OCI-LY3 (cell line): ENCODE measurements at regions not wholly inside any gene's neighbourhood (a gene's known extent, or its start where the extent isn't known, plus 50 kb on each side); places are given as distances from the start of the nearest gene placed in this dataset.
"Not testable (repeated sequence)": the region's sequence is repeated elsewhere in the genome, so short reads cannot be mapped to it uniquely, and the experiment has no call there.

Experiments used
- H2AFZ ChIP-seq: fragments of 200-600, 300-600 bp; shearing (Covaris generic); 2 replicates; pipeline ENCODE4 v1.6.0; 2014; ENCODE audit warnings: antibody characterized with exemption, low read depth, low read length
- H3K27ac ChIP-seq: fragments of 200-600, 300-600 bp; sonication (generic); 2 replicates; pipeline ENCODE4 v1.5.1; 2014; ENCODE audit warnings: mild to moderate bottlenecking, low read length, moderate library complexity, mixed read lengths
- H3K27me3 ChIP-seq: fragments of 200-600, 300-600 bp; sonication (generic); 2 replicates; pipeline ENCODE4 v1.6.1; 2014; ENCODE audit warnings: low read depth, low read length, mixed read lengths
- H3K36me3 ChIP-seq: fragments of 200-600, 300-600 bp; sonication (generic); replicated peaks from 2 replicates; pipeline ENCODE3; 2014; ENCODE audit warnings: low read depth, low read length, mixed read lengths
- H3K4me1 ChIP-seq: fragments of 300-600, 200-600 bp; sonication (generic); 2 replicates; pipeline ENCODE4 v1.6.1; 2014; ENCODE audit warnings: low read length, mixed read lengths
- H3K4me2 ChIP-seq: fragments of 200-600, 300-600 bp; sonication (generic); 2 replicates; pipeline ENCODE4 v1.6.1; 2014; ENCODE audit warnings: low read length, mixed read lengths
- H3K4me3 ChIP-seq: fragments of 300-600, 200-600 bp; sonication (generic); 2 replicates; pipeline ENCODE4 v1.5.1; 2014; ENCODE audit warnings: antibody characterized with exemption, mild to moderate bottlenecking, low read length, moderate library complexity
- H3K79me2 ChIP-seq: fragments of 300-600, 200-600 bp; shearing (Covaris generic); 2 replicates; pipeline ENCODE4 v1.6.1; 2014; ENCODE audit warnings: mild to moderate bottlenecking, low read length, mixed read lengths
- H3K9ac ChIP-seq: fragments of 300-600, 200-600 bp; shearing (Covaris generic); 2 replicates; pipeline ENCODE4 v1.6.0; 2014; ENCODE audit warnings: mild to moderate bottlenecking, low read length, moderate library complexity
- H3K9me3 ChIP-seq: fragments of 200-600, 300-600 bp; shearing (Covaris generic); 2 replicates; pipeline ENCODE4 v1.6.1; 2014; ENCODE audit warnings: low read length, mixed read lengths; ENCODE audit not compliant: insufficient read depth
- H4K20me1 ChIP-seq: fragments of 200-600, 300-600 bp; sonication (generic); 2 replicates; pipeline ENCODE4 v1.6.1; 2016; ENCODE audit warnings: low read length, mixed read lengths; ENCODE audit not compliant: insufficient read depth
- EZH2phosphoT487 ChIP-seq: fragments of 200-600 bp; shearing (Covaris generic); IDR thresholded peaks from 2 replicates; pipeline ENCODE4 v1.6.1; 2018; ENCODE audit warnings: antibody characterized with exemption, mixed run types, low read depth
- TF ChIP-seq, protein P1 (sequence below): fragments of 200-600, 300-600 bp; sonication (generic); IDR thresholded peaks from 2 replicates; pipeline ENCODE4 v1.5.1; 2014; ENCODE audit warnings: antibody characterized with exemption, low read length, low read depth

- Histone ChIP-seq H3K27me3 (no peaks in the 10 kb centered on the region), H3K36me3 (no peaks in the 10 kb centered on the region), H3K27ac (no peak overlapping the region), H4K20me1 (no peaks in the 10 kb centered on the region), H3K4me1 (no peaks in the 10 kb centered on the region), H3K4me3 (no peak overlapping the region), H2AFZ (no peak overlapping the region), H3K9ac (no peak overlapping the region), H3K4me2 (no peak overlapping the region), H3K79me2 (no peaks in the 10 kb centered on the region), H3K9me3 (peaks cover 2% of the 10 kb centered on the region; the same call in 1 of the 2 replicates)
- TF ChIP-seq EZH2phosphoT487, result no peak
- TF ChIP-seq, protein P1, sequence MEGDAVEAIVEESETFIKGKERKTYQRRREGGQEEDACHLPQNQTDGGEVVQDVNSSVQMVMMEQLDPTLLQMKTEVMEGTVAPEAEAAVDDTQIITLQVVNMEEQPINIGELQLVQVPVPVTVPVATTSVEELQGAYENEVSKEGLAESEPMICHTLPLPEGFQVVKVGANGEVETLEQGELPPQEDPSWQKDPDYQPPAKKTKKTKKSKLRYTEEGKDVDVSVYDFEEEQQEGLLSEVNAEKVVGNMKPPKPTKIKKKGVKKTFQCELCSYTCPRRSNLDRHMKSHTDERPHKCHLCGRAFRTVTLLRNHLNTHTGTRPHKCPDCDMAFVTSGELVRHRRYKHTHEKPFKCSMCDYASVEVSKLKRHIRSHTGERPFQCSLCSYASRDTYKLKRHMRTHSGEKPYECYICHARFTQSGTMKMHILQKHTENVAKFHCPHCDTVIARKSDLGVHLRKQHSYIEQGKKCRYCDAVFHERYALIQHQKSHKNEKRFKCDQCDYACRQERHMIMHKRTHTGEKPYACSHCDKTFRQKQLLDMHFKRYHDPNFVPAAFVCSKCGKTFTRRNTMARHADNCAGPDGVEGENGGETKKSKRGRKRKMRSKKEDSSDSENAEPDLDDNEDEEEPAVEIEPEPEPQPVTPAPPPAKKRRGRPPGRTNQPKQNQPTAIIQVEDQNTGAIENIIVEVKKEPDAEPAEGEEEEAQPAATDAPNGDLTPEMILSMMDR, result no peak
Measured at GRCh38 chr3:61387817-61388216, 136.6 kb upstream of the FHIT start.

- not testable (repeated sequence) for H3K4me2 ChIP-seq, H3K9me3 ChIP-seq, H3K4me3 ChIP-seq, H2AFZ ChIP-seq, H4K20me1 ChIP-seq, H3K4me1 ChIP-seq, H3K79me2 ChIP-seq, H3K36me3 ChIP-seq, H3K9ac ChIP-seq, H3K27ac ChIP-seq, H3K27me3 ChIP-seq
Measured at GRCh38 chr3:61393480-61393947, 142.3 kb upstream of the FHIT start.

GRCh38 chr3:61401359-61401758, 150.1 kb upstream of the FHIT start:
- TF ChIP-seq, protein P1, result no peak
- TF ChIP-seq EZH2phosphoT487, result no peak

GRCh38 chr3:61407397-61407796, 154.0 kb upstream of the PTPRG start:
- H3K4me2 ChIP-seq, result no peak overlapping the region
- no peaks in the 10 kb centered on the region for H3K36me3 ChIP-seq
- H3K27me3 ChIP-seq, result no peaks in the 10 kb centered on the region
- no peaks in the 10 kb centered on the region for H4K20me1 ChIP-seq
- no peak overlapping the region for H3K27ac ChIP-seq
- no peaks in the 10 kb centered on the region for H3K4me1 ChIP-seq
- no peak overlapping the region for H3K4me3 ChIP-seq
- no peak overlapping the region for H2AFZ ChIP-seq
- H3K79me2 ChIP-seq, result no peaks in the 10 kb centered on the region
- H3K9me3 ChIP-seq, result no peaks in the 10 kb centered on the region
- TF ChIP-seq, protein P1, result no peak
- no peak for TF ChIP-seq EZH2phosphoT487
- no peak overlapping the region for H3K9ac ChIP-seq

More at GRCh38 chr3:61401359-61401758, 150.1 kb upstream of the FHIT start:
- Histone ChIP-seq H3K27me3 (no peaks in the 10 kb centered on the region), H3K36me3 (no peaks in the 10 kb centered on the region), H4K20me1 (no peaks in the 10 kb centered on the region), H3K9me3 (no peaks in the 10 kb centered on the region), H3K79me2 (no peaks in the 10 kb centered on the region), H3K4me3 (no peak overlapping the region), H3K4me2 (no peak overlapping the region), H2AFZ (no peak overlapping the region), H3K9ac (no peak overlapping the region), H3K27ac (no peak overlapping the region), H3K4me1 (no peaks in the 10 kb centered on the region)

- no peaks in the 10 kb centered on the region for H3K79me2 ChIP-seq
- H3K36me3 ChIP-seq, result no peaks in the 10 kb centered on the region
- no peak overlapping the region for H3K9ac ChIP-seq
- H3K4me3 ChIP-seq, result no peak overlapping the region
- H4K20me1 ChIP-seq, result no peaks in the 10 kb centered on the region
- no peaks in the 10 kb centered on the region for H3K27me3 ChIP-seq
- H3K4me2 ChIP-seq, result no peak overlapping the region
- H2AFZ ChIP-seq, result no peak overlapping the region
- H3K27ac ChIP-seq, result no peak overlapping the region
- peaks cover 6% of the 10 kb centered on the region for H3K4me1 ChIP-seq
- no peaks in the 10 kb centered on the region for H3K9me3 ChIP-seq
- TF ChIP-seq EZH2phosphoT487, result no peak
- TF ChIP-seq, protein P1, result no peak
Measured at GRCh38 chr3:61409638-61410037, 151.7 kb upstream of the PTPRG start.

DNA sequence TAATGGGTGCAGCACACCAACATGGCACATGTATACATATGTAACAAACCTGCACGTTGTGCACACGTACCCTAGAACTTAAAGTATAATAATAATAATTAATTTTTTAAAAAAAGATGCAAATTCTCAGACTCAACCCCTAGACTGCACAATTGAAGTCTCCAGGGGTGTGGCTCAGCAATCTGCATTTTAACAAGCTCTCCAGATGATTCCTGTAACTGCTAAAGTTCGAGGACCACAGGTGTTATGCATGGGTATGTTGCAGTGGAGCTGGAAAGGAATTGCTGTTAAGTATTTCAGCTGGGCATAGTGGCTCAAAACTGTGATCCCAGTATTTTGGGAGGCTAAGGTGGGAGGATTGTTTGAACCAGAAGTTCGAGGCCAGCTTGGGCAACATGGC, 151.0 kb upstream of the PTPRG start:
- H3K4me2 ChIP-seq, H3K36me3 ChIP-seq, H3K4me3 ChIP-seq, H3K9ac ChIP-seq, H3K27me3 ChIP-seq, H3K27ac ChIP-seq, H3K9me3 ChIP-seq, H4K20me1 ChIP-seq, H3K4me1 ChIP-seq, H2AFZ ChIP-seq, H3K79me2 ChIP-seq: not testable (repeated sequence)
